ENCODE measurements at regions not wholly inside any gene's neighbourhood (a gene's known extent, or its start where the extent isn't known, plus 50 kb on each side); places are given as distances from the start of the nearest gene placed in this dataset.

GRCh38 chr6:22637782-22638181, 68.4 kb downstream of the HDGFL1 start:
- TF ChIP-seq CTCF (conservative IDR thresholded peaks at IDR 0.05; ENCODE audit: low read length) = no peak
- H3K4me3 ChIP-seq (ENCODE audit: low read length) = no peak overlapping the region
- no peak for DNase-seq (ENCODE audit: low read depth)

- TF ChIP-seq CTCF (conservative IDR thresholded peaks at IDR 0.05; ENCODE audit: low read length) = no peak
- no peak for DNase-seq (ENCODE audit: low read depth)
Measured at GRCh38 chr6:22638320-22638719, 69.0 kb downstream of the HDGFL1 start.

GRCh38 chr6:22642254-22642653, 72.9 kb downstream of the HDGFL1 start:
- no peak for DNase-seq (ENCODE audit: low read depth)
- H3K4me3 ChIP-seq (ENCODE audit: low read length) = no peak overlapping the region
- no peak for TF ChIP-seq CTCF (conservative IDR thresholded peaks at IDR 0.05; ENCODE audit: low read length)

More at GRCh38 chr6:22638320-22638719, 69.0 kb downstream of the HDGFL1 start:
- no peak overlapping the region for H3K4me3 ChIP-seq (ENCODE audit: low read length)

GRCh38 chr6:22643780-22644179, 74.4 kb downstream of the HDGFL1 start:
- no peak for DNase-seq (ENCODE audit: low read depth)
- TF ChIP-seq CTCF (conservative IDR thresholded peaks at IDR 0.05; ENCODE audit: low read length) = no peak
- no peak overlapping the region for H3K4me3 ChIP-seq (ENCODE audit: low read length)

GRCh38 chr6:22647719-22648118, 78.4 kb downstream of the HDGFL1 start:
- no peak for DNase-seq (ENCODE audit: low read depth)
- no peak for TF ChIP-seq CTCF (conservative IDR thresholded peaks at IDR 0.05; ENCODE audit: low read length)
- H3K4me3 ChIP-seq (ENCODE audit: low read length) = no peak overlapping the region

- DNase-seq (ENCODE audit: low read depth) = no peak
- no peak for TF ChIP-seq CTCF (conservative IDR thresholded peaks at IDR 0.05; ENCODE audit: low read length)
- H3K4me3 ChIP-seq (ENCODE audit: low read length) = no peak overlapping the region
Measured at GRCh38 chr6:22651731-22652130, 82.4 kb downstream of the HDGFL1 start.

GRCh38 chr6:22653980-22654610, 84.7 kb downstream of the HDGFL1 start:
- H3K4me3 ChIP-seq (ENCODE audit: low read length) = no peak overlapping the region
- no peak for DNase-seq (ENCODE audit: low read depth)
- TF ChIP-seq CTCF (conservative IDR thresholded peaks at IDR 0.05; ENCODE audit: low read length) = no peak
